Right ventricle myocardium superior (tissue), 1 donor: ENCODE measurements at regions not wholly inside any gene's neighbourhood (a gene's known extent, or its start where the extent isn't known, plus 50 kb on each side); places are given as distances from the start of the nearest gene placed in this dataset.

Experiments used
- ATAC-seq: fragments of 200-7000 bp; cut with Tn5 transposase; one replicate; pipeline ENCODE4 v1.9.1; 2020; ENCODE audit warnings: mild to moderate bottlenecking; ENCODE audit not compliant: poor library complexity
- DNase-seq: peaks from one replicate; pipeline ENCODE4 v3.0.0-alpha.2; 2020
- intact Hi-C: fragments of 100-400 bp; cut with DNase I; formaldehyde crosslinking; loops from one replicate; pipeline ENCODE4 v1.11.2; 2022
- donor health status: DM: no; HTN: yes; CAD: no; lungs with severe emphysema.

- DNase-seq (no peak), ATAC-seq (no peak)
- intact Hi-C loops = no loop called here
Observed at GRCh38 chr13:33450956-33451709, 165.6 kb upstream of the STARD13 start.

GRCh38 chr13:33452873-33453517 is 167.4 kb upstream of the STARD13 start:
- DNase-seq = no peak
- intact Hi-C loops = no loop called here

GRCh38 chr13:33453936-33454335 is 168.4 kb upstream of the STARD13 start:
- no peak for DNase-seq
- intact Hi-C loops = no loop called here
- peak; percentile 28 for ATAC-seq

More at GRCh38 chr13:33452873-33453517, 167.4 kb upstream of the STARD13 start:
- peak; percentile 84 for ATAC-seq

GRCh38 chr13:33454844-33455705 is 169.5 kb upstream of the STARD13 start:
- intact Hi-C loops = no loop called here

GRCh38 chr13:33459702-33460101 is 174.1 kb upstream of the STARD13 start:
- intact Hi-C loops = no loop called here
- no peak for ATAC-seq
- DNase-seq = no peak

More at GRCh38 chr13:33454844-33455705, 169.5 kb upstream of the STARD13 start:
- DNase-seq (no peak), ATAC-seq (peak; percentile 28)

GRCh38 chr13:33462109-33462508 is 176.6 kb upstream of the STARD13 start:
- DNase-seq (no peak), ATAC-seq (no peak)
- intact Hi-C loops = no loop called here

- intact Hi-C loops = no loop called here
- DNase-seq (no peak), ATAC-seq (no peak)
Observed at GRCh38 chr13:33464345-33464744, 178.8 kb upstream of the STARD13 start.

- intact Hi-C loops = no loop called here
- ATAC-seq = no peak
- no peak for DNase-seq
Observed at GRCh38 chr13:33466262-33466661, 180.7 kb upstream of the STARD13 start.

GRCh38 chr13:33467556-33467955 is 182.0 kb upstream of the STARD13 start:
- no peak for ATAC-seq
- intact Hi-C loops = no loop called here
- no peak for DNase-seq

GRCh38 chr13:33471204-33471603 is 185.6 kb upstream of the STARD13 start:
- no peak for ATAC-seq
- no peak for DNase-seq
- intact Hi-C loops = no loop called here

- intact Hi-C loops = no loop called here
- no peak for ATAC-seq
- DNase-seq = no peak
Observed at GRCh38 chr13:33472446-33472845, 186.9 kb upstream of the STARD13 start.

- intact Hi-C loops = no loop called here
- no peak for DNase-seq
- no peak for ATAC-seq
Observed at GRCh38 chr13:33479105-33479504, 193.6 kb upstream of the STARD13 start.

- DNase-seq (no peak), ATAC-seq (no peak)
- intact Hi-C loops = no loop called here
Observed at GRCh38 chr13:33480561-33480960, 195.0 kb upstream of the STARD13 start.

GRCh38 chr13:33483471-33483870 is 197.9 kb upstream of the STARD13 start:
- intact Hi-C loops = no loop called here
- ATAC-seq = no peak
- no peak for DNase-seq

GRCh38 chr13:33485247-33485646 is 199.7 kb upstream of the STARD13 start:
- no peak for ATAC-seq
- intact Hi-C loops = no loop called here

GRCh38 chr13:33487575-33488243 is 202.2 kb upstream of the STARD13 start:
- ATAC-seq (peak; percentile 91), DNase-seq (no peak)
- intact Hi-C loops = no loop called here

More at GRCh38 chr13:33485247-33485646, 199.7 kb upstream of the STARD13 start:
- DNase-seq = no peak

GRCh38 chr13:33489563-33489962 is 204.0 kb upstream of the STARD13 start:
- intact Hi-C loops = no loop called here
- no peak for DNase-seq
- ATAC-seq = no peak

GRCh38 chr13:33490461-33491327 is 205.1 kb upstream of the STARD13 start:
- intact Hi-C loops = no loop called here
- ATAC-seq = peak; percentile 14
- peak; percentile 43 for DNase-seq
